ENCODE measurements at regions not wholly inside any gene's neighbourhood (a gene's known extent, or its start where the extent isn't known, plus 50 kb on each side); places are given as distances from the start of the nearest gene placed in this dataset.

DNA sequence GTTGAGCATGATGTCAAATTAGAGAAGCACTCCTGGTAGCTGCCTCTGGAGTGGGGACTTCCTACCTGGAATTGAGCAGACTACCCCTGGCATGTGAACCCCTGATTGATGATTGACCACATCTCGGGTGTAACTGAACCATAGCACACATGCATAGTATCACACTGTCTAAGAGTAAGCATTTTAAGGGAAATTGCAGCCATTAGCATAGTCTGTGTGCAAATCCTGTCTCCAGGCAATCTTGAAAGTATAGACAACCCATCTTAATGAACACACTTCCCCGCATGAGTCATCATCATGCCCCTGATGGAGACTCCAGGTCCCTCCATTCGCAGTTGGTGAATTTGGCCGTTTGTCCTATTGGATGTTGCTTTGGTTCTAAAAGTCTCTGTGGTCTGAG lies 131.3 kb downstream of the C11orf91 start:
- H3K9me3 ChIP-seq (replicated peaks; ENCODE audit: control insufficient read depth, insufficient read depth, low read depth, low read length) = no peaks in the 10 kb centered on the region
- no peak overlapping the region for H3K9ac ChIP-seq (ENCODE audit: insufficient read depth in 1 of 2, low read depth in 2 of 2, low read length in 2 of 2)
- no peak for DNase-seq (ENCODE audit: extremely low read depth in 1 of 4, low spot score in 3 of 4)
- H3K27ac ChIP-seq (ENCODE audit: extremely low read depth, low read depth, low read length) = no peak overlapping the region
- no peaks in the 10 kb centered on the region for H3K9me1 ChIP-seq (ENCODE audit: control insufficient read depth, insufficient read depth, low read length)
- no peak for ATAC-seq
- intact Hi-C loops (cut with micrococcal nuclease) = no loop called here
- 0% methylated on average over 4 of the region's 4 CpGs for WGBS (ENCODE audit: insufficient coverage, low coverage, missing lambda C conversion rate)
- H3K4me2 ChIP-seq (ENCODE audit: insufficient read depth, low read length) = no peak overlapping the region
- CTCF ChIA-PET (ENCODE audit: low intra/inter-chr PET ratio) = no interaction called here
- in situ Hi-C loops (cut with MboI) = no loop called here
- no peaks in the 10 kb centered on the region for H3K4me1 ChIP-seq (replicated peaks in 1 of 2; ENCODE audit: control insufficient read depth in 2 of 2, insufficient read depth in 2 of 2, low read length in 2 of 2)
- peaks cover 9 to 22% of the 10 kb centered on the region in 2 experiments for H3K27me3 ChIP-seq (ENCODE audit: control insufficient read depth in 2 of 2, insufficient read depth in 2 of 2, low read length in 2 of 2)
- POLR2A ChIA-PET = no interaction called here
- no peak for FAIRE-seq
- no peaks in the 10 kb centered on the region; the same call in 1 of the 2 replicates for H4K20me1 ChIP-seq (replicated peaks; ENCODE audit: control insufficient read depth, insufficient read depth, low read length)
- BruUV-seq (replicated peaks) = no TSS peak
- no peaks in the 10 kb centered on the region for H3K79me2 ChIP-seq (ENCODE audit: control insufficient read depth, insufficient read depth, low read length)
- no peak overlapping the region for H2AFZ ChIP-seq (ENCODE audit: low read depth, low read length)
- no peak overlapping the region for H3K4me3 ChIP-seq
- TF ChIP-seq, protein P1, sequence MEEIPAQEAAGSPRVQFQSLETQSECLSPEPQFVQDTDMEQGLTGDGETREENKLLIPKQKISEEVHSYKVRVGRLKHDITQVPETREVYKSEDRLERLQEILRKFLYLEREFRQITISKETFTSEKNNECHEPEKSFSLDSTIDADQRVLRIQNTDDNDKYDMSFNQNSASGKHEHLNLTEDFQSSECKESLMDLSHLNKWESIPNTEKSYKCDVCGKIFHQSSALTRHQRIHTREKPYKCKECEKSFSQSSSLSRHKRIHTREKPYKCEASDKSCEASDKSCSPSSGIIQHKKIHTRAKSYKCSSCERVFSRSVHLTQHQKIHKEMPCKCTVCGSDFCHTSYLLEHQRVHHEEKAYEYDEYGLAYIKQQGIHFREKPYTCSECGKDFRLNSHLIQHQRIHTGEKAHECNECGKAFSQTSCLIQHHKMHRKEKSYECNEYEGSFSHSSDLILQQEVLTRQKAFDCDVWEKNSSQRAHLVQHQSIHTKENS (CRISPR knock-in tag; IDR thresholded peaks at IDR 0.05) = no peak
- no peak for TF ChIP-seq MCM5 (IDR thresholded peaks at IDR 0.05; ENCODE audit: low read depth)
- TF ChIP-seq ZNF354B (CRISPR knock-in tag; IDR thresholded peaks at IDR 0.05) = no peak
- TF ChIP-seq, protein P2, sequence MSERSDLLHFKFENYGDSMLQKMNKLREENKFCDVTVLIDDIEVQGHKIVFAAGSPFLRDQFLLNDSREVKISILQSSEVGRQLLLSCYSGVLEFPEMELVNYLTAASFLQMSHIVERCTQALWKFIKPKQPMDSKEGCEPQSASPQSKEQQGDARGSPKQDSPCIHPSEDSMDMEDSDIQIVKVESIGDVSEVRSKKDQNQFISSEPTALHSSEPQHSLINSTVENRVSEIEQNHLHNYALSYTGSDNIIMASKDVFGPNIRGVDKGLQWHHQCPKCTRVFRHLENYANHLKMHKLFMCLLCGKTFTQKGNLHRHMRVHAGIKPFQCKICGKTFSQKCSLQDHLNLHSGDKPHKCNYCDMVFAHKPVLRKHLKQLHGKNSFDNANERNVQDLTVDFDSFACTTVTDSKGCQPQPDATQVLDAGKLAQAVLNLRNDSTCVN (CRISPR knock-in tag; IDR thresholded peaks at IDR 0.05) = no peak
- H3K36me3 ChIP-seq (ENCODE audit: control insufficient read depth, insufficient read depth, low read length) = no peaks in the 10 kb centered on the region

DNA sequence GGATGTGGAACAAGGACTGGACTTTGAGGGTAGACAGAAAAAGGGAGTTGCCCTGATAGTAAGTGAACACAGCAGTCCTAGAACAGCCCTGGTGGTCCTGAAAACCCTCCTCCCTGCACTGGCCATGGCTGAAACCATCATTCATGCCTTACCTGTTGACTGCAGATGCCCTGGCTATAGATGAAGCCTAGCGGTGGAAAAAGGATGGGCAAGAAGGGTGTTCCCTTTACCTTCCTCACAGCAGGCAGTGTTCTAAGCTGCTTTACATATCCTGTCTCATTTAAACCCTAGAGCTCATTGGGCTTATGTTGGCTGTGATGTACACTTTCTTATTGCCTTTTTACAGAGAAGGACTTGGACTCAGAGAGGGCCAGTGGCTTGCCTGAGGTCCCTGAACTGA lies 133.6 kb downstream of the C11orf91 start:
- H3K9ac ChIP-seq (ENCODE audit: insufficient read depth in 1 of 2, low read depth in 2 of 2, low read length in 2 of 2) = no peak overlapping the region
- in situ Hi-C loops (cut with MboI) (no loop called here), intact Hi-C loops (cut with micrococcal nuclease) (no loop called here)
- no peaks in the 10 kb centered on the region for H3K9me1 ChIP-seq (ENCODE audit: control insufficient read depth, insufficient read depth, low read length)
- TF ChIP-seq ZNF717 (CRISPR knock-in tag; IDR thresholded peaks at IDR 0.05) = no peak
- TF ChIP-seq, protein P3, sequence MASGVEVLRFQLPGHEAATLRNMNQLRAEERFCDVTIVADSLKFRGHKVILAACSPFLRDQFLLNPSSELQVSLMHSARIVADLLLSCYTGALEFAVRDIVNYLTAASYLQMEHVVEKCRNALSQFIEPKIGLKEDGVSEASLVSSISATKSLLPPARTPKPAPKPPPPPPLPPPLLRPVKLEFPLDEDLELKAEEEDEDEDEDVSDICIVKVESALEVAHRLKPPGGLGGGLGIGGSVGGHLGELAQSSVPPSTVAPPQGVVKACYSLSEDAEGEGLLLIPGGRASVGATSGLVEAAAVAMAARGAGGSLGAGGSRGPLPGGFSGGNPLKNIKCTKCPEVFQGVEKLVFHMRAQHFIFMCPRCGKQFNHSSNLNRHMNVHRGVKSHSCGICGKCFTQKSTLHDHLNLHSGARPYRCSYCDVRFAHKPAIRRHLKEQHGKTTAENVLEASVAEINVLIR (CRISPR knock-in tag; IDR thresholded peaks at IDR 0.05) = no peak
- TF ChIP-seq, protein P4, sequence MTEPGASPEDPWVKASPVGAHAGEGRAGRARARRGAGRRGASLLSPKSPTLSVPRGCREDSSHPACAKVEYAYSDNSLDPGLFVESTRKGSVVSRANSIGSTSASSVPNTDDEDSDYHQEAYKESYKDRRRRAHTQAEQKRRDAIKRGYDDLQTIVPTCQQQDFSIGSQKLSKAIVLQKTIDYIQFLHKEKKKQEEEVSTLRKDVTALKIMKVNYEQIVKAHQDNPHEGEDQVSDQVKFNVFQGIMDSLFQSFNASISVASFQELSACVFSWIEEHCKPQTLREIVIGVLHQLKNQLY (CRISPR knock-in tag; conservative IDR thresholded peaks at IDR 0.05) = no peak
- no peaks in the 10 kb centered on the region; the same call in 1 of the 2 replicates for H4K20me1 ChIP-seq (replicated peaks; ENCODE audit: control insufficient read depth, insufficient read depth, low read length)
- ChIA-PET POLR2A (interaction anchor here (0.6 to 1.3 kb wide), 3 partner anchors 8 to 54 kb away, joined by 3 to 5 read pairs (median 4); no protein-coding TSS in a partner anchor), CTCF (ENCODE audit: low intra/inter-chr PET ratio) (no interaction called here)
- no peaks in the 10 kb centered on the region for H3K4me1 ChIP-seq (replicated peaks in 1 of 2; ENCODE audit: control insufficient read depth in 2 of 2, insufficient read depth in 2 of 2, low read length in 2 of 2)
- H2AFZ ChIP-seq (ENCODE audit: low read depth, low read length) = no peak overlapping the region
- no peaks in the 10 kb centered on the region for H3K79me2 ChIP-seq (ENCODE audit: control insufficient read depth, insufficient read depth, low read length)
- FAIRE-seq (no peak), DNase-seq (ENCODE audit: extremely low read depth in 1 of 4, low spot score in 3 of 4) (no peak), ATAC-seq (no peak)
- H3K27me3 ChIP-seq (ENCODE audit: control insufficient read depth in 2 of 2, insufficient read depth in 2 of 2, low read length in 2 of 2) = peaks cover 12 to 26% of the 10 kb centered on the region in 2 experiments
- no peak overlapping the region for H3K4me2 ChIP-seq (ENCODE audit: insufficient read depth, low read length)
- WGBS (ENCODE audit: insufficient coverage, low coverage, missing lambda C conversion rate) = 0% methylated on average over 1 of the region's 1 CpG
- no peaks in the 10 kb centered on the region for H3K36me3 ChIP-seq (ENCODE audit: control insufficient read depth, insufficient read depth, low read length)
- BruUV-seq (replicated peaks) = no TSS peak
- H3K9me3 ChIP-seq (replicated peaks; ENCODE audit: control insufficient read depth, insufficient read depth, low read depth, low read length) = no peaks in the 10 kb centered on the region
- H3K4me3 ChIP-seq = no peak overlapping the region
- H3K27ac ChIP-seq (ENCODE audit: extremely low read depth, low read depth, low read length) = no peak overlapping the region

Data from K562 (cell line).